ENCODE measurements at regions not wholly inside any gene's neighbourhood (a gene's known extent, or its start where the extent isn't known, plus 50 kb on each side); places are given as distances from the start of the nearest gene placed in this dataset.

GRCh38 chr2:18332477-18332876, 228.0 kb downstream of the RDH14 start:
- TF ChIP-seq EZH2phosphoT487 (IDR thresholded peaks at IDR 0.05; ENCODE audit: insufficient read depth, low read depth) (no peak), EZH2 (IDR thresholded peaks at IDR 0.05; ENCODE audit: insufficient read depth, poor library complexity, severe bottlenecking) (no peak)

All from GM23248 (cell line).